ENCODE measurements at regions not wholly inside any gene's neighbourhood (a gene's known extent, or its start where the extent isn't known, plus 50 kb on each side); places are given as distances from the start of the nearest gene placed in this dataset.

- no peak for TF ChIP-seq ZNF503 (CRISPR knock-in tag; IDR thresholded peaks at IDR 0.05)
- no peak for TF ChIP-seq SUZ12 (IDR thresholded peaks at IDR 0.05; ENCODE audit: low read depth, low read length)
- TF ChIP-seq ATF7-NPFF (CRISPR knock-in tag; IDR thresholded peaks at IDR 0.05; ENCODE audit: low read depth), result no peak
- TF ChIP-seq ZNF282 (IDR thresholded peaks at IDR 0.05; ENCODE audit: partially characterized antibody), result no peak
- TF ChIP-seq ZNF225 (CRISPR knock-in tag; IDR thresholded peaks at IDR 0.05), result no peak
Observed at GRCh38 chr12:66899588-66899987, 220.7 kb upstream of the GRIP1 start (continued).

GRCh38 chr12:66900616-66901015 lies 221.7 kb upstream of the GRIP1 start:
- FAIRE-seq, result no peak
- POLR2A ChIA-PET, result no interaction called here

More at GRCh38 chr12:66900616-66901015, 221.7 kb upstream of the GRIP1 start:
- Histone ChIP-seq H4K20me1 (ENCODE audit: insufficient read depth, low read length) (no peaks in the 10 kb centered on the region), H3K27me3 (ENCODE audit: control insufficient read depth in 1 of 2, insufficient read depth in 2 of 2, low read length in 2 of 2) (peaks cover 0 to 1% of the 10 kb centered on the region in 2 experiments; a peak in 1 of 5 replicates), H3K9me3 (ENCODE audit: low read length) (no peaks in the 10 kb centered on the region), H3K4me2 (ENCODE audit: low read depth, low read length) (no peak overlapping the region), H3K36me3 (replicated peaks in 1 of 2; ENCODE audit: control insufficient read depth in 1 of 2, insufficient read depth in 2 of 2, low read length in 2 of 2) (no peaks in the 10 kb centered on the region), H3K4me1 (ENCODE audit: insufficient read depth, low read length) (no peaks in the 10 kb centered on the region), H3K27ac (ENCODE audit: extremely low read length, insufficient read depth, low read length) (no peak overlapping the region), H2AFZ (ENCODE audit: low read length) (no peak overlapping the region), H3K9ac (ENCODE audit: insufficient read depth, low read depth, low read length) (no peak overlapping the region), H3K4me3 (replicated peaks in 1 of 3; ENCODE audit: insufficient read depth in 1 of 3, low read depth in 2 of 3, low read length in 3 of 3) (no peak overlapping the region), H3K79me2 (ENCODE audit: insufficient read depth, low read length) (no peaks in the 10 kb centered on the region)
- TF ChIP-seq PLRG1 (conservative IDR thresholded peaks at IDR 0.05) (no peak), TCF7L2 (IDR thresholded peaks at IDR 0.05; ENCODE audit: low read depth, low read length) (no peak), ATM (IDR thresholded peaks at IDR 0.05; ENCODE audit: borderline replicate concordance) (no peak), YY1 (IDR thresholded peaks at IDR 0.05; ENCODE audit: insufficient read depth, insufficient replicate concordance, low read depth, low read length) (no peak), HINFP (CRISPR knock-in tag; IDR thresholded peaks at IDR 0.05; ENCODE audit: low read depth) (no peak), ZNF780A (CRISPR knock-in tag; IDR thresholded peaks at IDR 0.05) (no peak), IKZF1 (IDR thresholded peaks at IDR 0.05) (no peak)
- no peak for ATAC-seq
- in situ Hi-C loops (cut with HindIII; ENCODE audit: extremely low pct_ligation_motif_present, low pct_unique_long_range_greater_than_20kb), result no loop called here
- BruUV-seq (replicated peaks), result no TSS peak
- intact Hi-C loops (cut with micrococcal nuclease; ENCODE audit: unreplicated experiment), result no loop called here
- WGBS (ENCODE audit: low lambda C conversion rate), result 5% methylated on average over 2 of the region's 2 CpGs
- DNase-seq (ENCODE audit: low spot score), result no peak
- CTCF ChIA-PET (ENCODE audit: low intra/inter-chr PET ratio, low total read pairs), result no interaction called here

Data from HepG2 (cell line).